ENCODE measurements at regions not wholly inside any gene's neighbourhood (a gene's known extent, or its start where the extent isn't known, plus 50 kb on each side); places are given as distances from the start of the nearest gene placed in this dataset.

- TF ChIP-seq CTCF (IDR thresholded peaks at IDR 0.05), result no peak
- no peak for TF ChIP-seq POLR2A (IDR thresholded peaks at IDR 0.05)
Observed at GRCh38 chr5:158344376-158344775, 485.4 kb upstream of the CLINT1 start.

Data from thyroid gland (tissue), 4 donors.